K562 (cell line): ENCODE measurements at regions not wholly inside any gene's neighbourhood (a gene's known extent, or its start where the extent isn't known, plus 50 kb on each side); places are given as distances from the start of the nearest gene placed in this dataset.

ENCODE experiments used
- ASH1L ChIP-seq: fragments of 450-650 bp; IDR thresholded peaks from 2 replicates; pipeline ENCODE4 v1.6.1; 2018; ENCODE audit warnings: borderline replicate concordance, mild to moderate bottlenecking, low read depth; ENCODE audit not compliant: partially characterized antibody
- CBFA2T2 ChIP-seq: fragments of 450-650 bp; conservative IDR thresholded peaks from 2 replicates; pipeline ENCODE4 v1.6.1; 2017; ENCODE audit warnings: mild to moderate bottlenecking
- COPS2 ChIP-seq: fragments of 450-650 bp; conservative IDR thresholded peaks from 2 replicates; pipeline ENCODE4 v1.6.1; 2016; ENCODE audit warnings: mild to moderate bottlenecking, moderate library complexity
- EP300 ChIP-seq: IDR thresholded peaks from 2 replicates; pipeline ENCODE4 v1.6.1; 2012; ENCODE audit warnings: low read length, improper control_type of control experiment
- EP400 ChIP-seq: fragments of 450-650 bp; IDR thresholded peaks from 2 replicates; pipeline ENCODE4 v1.6.1; 2017; ENCODE audit warnings: antibody characterized with exemption, mild to moderate bottlenecking, moderate library complexity
- SPI1 ChIP-seq: IDR thresholded peaks from 2 replicates; pipeline ENCODE4 v1.6.1; 2011; ENCODE audit warnings: low read depth, low read length, control low read depth, borderline replicate concordance
- TF ChIP-seq, protein P1 (sequence below): fragments of 450-650 bp; IDR thresholded peaks from 2 replicates; pipeline ENCODE4 v1.6.1; 2017; ENCODE audit warnings: antibody characterized with exemption, mild to moderate bottlenecking
- TF ChIP-seq, protein P2 (sequence below): fragments of 450-650 bp; IDR thresholded peaks from 2 replicates; pipeline ENCODE4 v1.6.1; 2016; ENCODE audit warnings: missing biosample characterization, missing genetic modification characterization
- TF ChIP-seq, protein P3 (sequence below): fragments of 450-650 bp; IDR thresholded peaks from 2 replicates; pipeline ENCODE4 v1.6.1; 2016; ENCODE audit warnings: mild to moderate bottlenecking
- TF ChIP-seq, protein P4 (sequence below): fragments of 250-450 bp; sonication (Bioruptor Pico); IDR thresholded peaks from 2 replicates; pipeline ENCODE4 v1.4.0; 2020; ENCODE audit warnings: mild to moderate bottlenecking, moderate library complexity, borderline replicate concordance
- TF ChIP-seq, protein P5 (sequence below): fragments of 250-450 bp; sonication (Bioruptor Pico); IDR thresholded peaks from 2 replicates; pipeline ENCODE4 v1.4.0; 2020; ENCODE audit warnings: mild to moderate bottlenecking, moderate library complexity

DNA sequence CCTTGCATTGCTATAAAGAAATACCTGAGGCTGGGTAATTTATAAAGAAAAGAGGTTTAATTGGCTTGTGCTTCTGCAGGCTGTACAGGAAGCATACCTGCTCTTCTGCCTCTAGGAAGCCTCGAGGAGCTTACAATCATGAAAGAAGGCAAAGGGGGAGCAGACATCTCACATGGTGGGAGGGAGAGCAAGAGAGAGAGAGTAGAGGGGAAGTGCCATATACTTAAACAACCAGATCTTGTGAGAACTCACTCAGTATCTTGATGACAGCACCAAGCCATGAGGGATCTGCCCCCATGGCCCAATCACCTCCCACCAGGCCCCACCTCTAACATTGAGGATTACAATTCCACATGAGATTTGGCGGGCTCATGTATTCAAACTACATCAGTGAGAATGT is 79.1 kb upstream of the HECW1 start (continued):
- TF ChIP-seq, protein P1, sequence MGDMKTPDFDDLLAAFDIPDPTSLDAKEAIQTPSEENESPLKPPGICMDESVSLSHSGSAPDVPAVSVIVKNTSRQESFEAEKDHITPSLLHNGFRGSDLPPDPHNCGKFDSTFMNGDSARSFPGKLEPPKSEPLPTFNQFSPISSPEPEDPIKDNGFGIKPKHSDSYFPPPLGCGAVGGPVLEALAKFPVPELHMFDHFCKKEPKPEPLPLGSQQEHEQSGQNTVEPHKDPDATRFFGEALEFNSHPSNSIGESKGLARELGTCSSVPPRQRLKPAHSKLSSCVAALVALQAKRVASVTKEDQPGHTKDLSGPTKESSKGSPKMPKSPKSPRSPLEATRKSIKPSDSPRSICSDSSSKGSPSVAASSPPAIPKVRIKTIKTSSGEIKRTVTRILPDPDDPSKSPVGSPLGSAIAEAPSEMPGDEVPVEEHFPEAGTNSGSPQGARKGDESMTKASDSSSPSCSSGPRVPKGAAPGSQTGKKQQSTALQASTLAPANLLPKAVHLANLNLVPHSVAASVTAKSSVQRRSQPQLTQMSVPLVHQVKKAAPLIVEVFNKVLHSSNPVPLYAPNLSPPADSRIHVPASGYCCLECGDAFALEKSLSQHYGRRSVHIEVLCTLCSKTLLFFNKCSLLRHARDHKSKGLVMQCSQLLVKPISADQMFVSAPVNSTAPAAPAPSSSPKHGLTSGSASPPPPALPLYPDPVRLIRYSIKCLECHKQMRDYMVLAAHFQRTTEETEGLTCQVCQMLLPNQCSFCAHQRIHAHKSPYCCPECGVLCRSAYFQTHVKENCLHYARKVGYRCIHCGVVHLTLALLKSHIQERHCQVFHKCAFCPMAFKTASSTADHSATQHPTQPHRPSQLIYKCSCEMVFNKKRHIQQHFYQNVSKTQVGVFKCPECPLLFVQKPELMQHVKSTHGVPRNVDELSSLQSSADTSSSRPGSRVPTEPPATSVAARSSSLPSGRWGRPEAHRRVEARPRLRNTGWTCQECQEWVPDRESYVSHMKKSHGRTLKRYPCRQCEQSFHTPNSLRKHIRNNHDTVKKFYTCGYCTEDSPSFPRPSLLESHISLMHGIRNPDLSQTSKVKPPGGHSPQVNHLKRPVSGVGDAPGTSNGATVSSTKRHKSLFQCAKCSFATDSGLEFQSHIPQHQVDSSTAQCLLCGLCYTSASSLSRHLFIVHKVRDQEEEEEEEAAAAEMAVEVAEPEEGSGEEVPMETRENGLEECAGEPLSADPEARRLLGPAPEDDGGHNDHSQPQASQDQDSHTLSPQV = peak; percentile 61
- TF ChIP-seq, protein P2, sequence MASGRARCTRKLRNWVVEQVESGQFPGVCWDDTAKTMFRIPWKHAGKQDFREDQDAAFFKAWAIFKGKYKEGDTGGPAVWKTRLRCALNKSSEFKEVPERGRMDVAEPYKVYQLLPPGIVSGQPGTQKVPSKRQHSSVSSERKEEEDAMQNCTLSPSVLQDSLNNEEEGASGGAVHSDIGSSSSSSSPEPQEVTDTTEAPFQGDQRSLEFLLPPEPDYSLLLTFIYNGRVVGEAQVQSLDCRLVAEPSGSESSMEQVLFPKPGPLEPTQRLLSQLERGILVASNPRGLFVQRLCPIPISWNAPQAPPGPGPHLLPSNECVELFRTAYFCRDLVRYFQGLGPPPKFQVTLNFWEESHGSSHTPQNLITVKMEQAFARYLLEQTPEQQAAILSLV = no peak
- TF ChIP-seq, protein P3, sequence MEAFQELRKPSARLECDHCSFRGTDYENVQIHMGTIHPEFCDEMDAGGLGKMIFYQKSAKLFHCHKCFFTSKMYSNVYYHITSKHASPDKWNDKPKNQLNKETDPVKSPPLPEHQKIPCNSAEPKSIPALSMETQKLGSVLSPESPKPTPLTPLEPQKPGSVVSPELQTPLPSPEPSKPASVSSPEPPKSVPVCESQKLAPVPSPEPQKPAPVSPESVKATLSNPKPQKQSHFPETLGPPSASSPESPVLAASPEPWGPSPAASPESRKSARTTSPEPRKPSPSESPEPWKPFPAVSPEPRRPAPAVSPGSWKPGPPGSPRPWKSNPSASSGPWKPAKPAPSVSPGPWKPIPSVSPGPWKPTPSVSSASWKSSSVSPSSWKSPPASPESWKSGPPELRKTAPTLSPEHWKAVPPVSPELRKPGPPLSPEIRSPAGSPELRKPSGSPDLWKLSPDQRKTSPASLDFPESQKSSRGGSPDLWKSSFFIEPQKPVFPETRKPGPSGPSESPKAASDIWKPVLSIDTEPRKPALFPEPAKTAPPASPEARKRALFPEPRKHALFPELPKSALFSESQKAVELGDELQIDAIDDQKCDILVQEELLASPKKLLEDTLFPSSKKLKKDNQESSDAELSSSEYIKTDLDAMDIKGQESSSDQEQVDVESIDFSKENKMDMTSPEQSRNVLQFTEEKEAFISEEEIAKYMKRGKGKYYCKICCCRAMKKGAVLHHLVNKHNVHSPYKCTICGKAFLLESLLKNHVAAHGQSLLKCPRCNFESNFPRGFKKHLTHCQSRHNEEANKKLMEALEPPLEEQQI = 0 out of 2 replicates have a peak, but pooled peaks have one; percentile 60
- TF ChIP-seq, protein P4, sequence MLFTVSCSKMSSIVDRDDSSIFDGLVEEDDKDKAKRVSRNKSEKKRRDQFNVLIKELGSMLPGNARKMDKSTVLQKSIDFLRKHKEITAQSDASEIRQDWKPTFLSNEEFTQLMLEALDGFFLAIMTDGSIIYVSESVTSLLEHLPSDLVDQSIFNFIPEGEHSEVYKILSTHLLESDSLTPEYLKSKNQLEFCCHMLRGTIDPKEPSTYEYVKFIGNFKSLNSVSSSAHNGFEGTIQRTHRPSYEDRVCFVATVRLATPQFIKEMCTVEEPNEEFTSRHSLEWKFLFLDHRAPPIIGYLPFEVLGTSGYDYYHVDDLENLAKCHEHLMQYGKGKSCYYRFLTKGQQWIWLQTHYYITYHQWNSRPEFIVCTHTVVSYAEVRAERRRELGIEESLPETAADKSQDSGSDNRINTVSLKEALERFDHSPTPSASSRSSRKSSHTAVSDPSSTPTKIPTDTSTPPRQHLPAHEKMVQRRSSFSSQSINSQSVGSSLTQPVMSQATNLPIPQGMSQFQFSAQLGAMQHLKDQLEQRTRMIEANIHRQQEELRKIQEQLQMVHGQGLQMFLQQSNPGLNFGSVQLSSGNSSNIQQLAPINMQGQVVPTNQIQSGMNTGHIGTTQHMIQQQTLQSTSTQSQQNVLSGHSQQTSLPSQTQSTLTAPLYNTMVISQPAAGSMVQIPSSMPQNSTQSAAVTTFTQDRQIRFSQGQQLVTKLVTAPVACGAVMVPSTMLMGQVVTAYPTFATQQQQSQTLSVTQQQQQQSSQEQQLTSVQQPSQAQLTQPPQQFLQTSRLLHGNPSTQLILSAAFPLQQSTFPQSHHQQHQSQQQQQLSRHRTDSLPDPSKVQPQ (CRISPR knock-in tag) = no peak
- TF ChIP-seq, protein P5, sequence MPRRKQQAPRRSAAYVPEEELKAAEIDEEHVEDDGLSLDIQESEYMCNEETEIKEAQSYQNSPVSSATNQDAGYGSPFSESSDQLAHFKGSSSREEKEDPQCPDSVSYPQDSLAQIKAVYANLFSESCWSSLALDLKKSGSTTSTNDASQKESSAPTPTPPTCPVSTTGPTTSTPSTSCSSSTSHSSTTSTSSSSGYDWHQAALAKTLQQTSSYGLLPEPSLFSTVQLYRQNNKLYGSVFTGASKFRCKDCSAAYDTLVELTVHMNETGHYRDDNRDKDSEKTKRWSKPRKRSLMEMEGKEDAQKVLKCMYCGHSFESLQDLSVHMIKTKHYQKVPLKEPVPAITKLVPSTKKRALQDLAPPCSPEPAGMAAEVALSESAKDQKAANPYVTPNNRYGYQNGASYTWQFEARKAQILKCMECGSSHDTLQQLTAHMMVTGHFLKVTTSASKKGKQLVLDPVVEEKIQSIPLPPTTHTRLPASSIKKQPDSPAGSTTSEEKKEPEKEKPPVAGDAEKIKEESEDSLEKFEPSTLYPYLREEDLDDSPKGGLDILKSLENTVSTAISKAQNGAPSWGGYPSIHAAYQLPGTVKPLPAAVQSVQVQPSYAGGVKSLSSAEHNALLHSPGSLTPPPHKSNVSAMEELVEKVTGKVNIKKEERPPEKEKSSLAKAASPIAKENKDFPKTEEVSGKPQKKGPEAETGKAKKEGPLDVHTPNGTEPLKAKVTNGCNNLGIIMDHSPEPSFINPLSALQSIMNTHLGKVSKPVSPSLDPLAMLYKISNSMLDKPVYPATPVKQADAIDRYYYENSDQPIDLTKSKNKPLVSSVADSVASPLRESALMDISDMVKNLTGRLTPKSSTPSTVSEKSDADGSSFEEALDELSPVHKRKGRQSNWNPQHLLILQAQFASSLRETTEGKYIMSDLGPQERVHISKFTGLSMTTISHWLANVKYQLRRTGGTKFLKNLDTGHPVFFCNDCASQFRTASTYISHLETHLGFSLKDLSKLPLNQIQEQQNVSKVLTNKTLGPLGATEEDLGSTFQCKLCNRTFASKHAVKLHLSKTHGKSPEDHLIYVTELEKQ (CRISPR knock-in tag) = no peak
- no peak for TF ChIP-seq EP400
- no peak for TF ChIP-seq ASH1L
- TF ChIP-seq EP300 = no peak
- peak; percentile 57 for TF ChIP-seq SPI1
- no peak for TF ChIP-seq CBFA2T2
- no peak for TF ChIP-seq COPS2
